Left kidney (tissue), 1 donor: ENCODE measurements at regions not wholly inside any gene's neighbourhood (a gene's known extent, or its start where the extent isn't known, plus 50 kb on each side); places are given as distances from the start of the nearest gene placed in this dataset.
"Not testable (repeated sequence)": the region's sequence is repeated elsewhere in the genome, so short reads cannot be mapped to it uniquely, and the experiment has no call there.

ENCODE experiments used
- DNase-seq: peaks from one replicate; pipeline ENCODE4 v3.0.0-alpha.2; 2013

DNA sequence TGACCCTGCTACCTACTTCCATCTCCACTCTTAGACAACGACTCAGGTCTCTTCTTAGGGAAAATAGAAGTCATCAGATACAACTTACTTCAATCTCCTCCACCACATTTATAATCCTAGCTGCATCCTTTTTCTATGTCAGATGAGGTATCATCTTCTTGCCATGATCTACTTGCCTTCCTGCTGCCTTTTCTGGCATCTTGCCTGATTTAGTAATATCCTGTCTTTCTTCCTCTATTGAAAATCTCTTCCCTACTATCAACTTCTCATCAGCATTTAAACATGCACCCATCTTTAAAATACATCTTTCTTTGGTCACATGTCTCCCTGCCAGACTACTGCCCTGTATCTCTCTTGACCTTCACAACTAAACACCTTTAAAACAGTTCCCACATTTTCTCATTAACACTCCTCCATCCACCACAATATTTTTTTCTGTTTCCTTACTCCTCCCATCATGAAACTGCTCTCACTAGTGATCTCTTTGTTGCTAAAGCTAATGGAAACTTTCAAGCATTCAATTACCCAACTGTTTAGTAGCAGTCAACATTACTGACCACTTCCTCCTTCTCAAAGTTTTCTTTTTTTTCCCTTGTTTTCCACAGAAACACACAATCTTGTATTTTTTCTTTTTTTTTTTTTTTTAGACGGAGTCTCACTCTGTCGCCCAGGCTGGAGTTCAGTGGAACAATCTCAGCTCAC, 100.8 kb upstream of the CXorf66 start:
- DNase-seq: no peak

DNA sequence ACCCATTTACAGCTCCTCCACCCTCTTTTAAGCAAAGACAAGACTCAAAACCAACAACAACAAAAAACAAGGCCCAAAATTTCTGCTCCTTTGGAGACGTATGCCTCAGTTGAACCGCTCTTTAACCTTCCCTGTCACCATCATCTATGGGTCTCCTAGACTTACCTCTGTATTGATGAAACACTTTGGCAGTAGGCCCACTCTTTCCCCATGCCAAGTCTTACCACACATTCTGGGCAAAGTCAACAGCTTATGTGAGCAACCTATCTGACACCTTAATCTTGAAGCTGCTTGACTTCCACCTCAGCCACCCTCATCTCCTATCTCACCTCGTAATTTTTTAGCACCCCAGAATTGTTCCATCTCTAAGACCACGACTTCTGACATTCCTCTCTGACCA, 99.7 kb upstream of the CXorf66 start:
- DNase-seq: no peak

DNA sequence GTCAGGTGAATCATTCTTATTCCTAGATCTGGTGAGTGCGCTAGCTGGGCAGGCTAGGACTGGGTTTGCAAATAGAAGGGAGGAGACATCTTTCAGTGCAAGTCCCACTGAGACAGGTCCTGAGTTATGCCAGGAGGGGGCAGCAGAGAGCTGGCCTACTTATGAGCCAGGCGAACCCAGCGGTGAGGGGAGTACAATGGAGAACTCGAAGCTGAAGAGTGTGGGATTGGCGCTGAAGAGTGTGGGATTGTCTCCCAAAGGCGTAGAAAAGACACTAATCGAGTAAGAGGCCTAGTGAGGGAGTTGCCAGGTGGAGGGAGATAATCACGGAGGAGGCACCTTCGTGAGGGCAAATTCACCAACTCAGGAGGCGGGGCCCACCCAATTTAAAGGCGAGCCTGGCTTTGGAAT, 91.7 kb upstream of the CXorf66 start:
- DNase-seq: peak; percentile 63

DNA sequence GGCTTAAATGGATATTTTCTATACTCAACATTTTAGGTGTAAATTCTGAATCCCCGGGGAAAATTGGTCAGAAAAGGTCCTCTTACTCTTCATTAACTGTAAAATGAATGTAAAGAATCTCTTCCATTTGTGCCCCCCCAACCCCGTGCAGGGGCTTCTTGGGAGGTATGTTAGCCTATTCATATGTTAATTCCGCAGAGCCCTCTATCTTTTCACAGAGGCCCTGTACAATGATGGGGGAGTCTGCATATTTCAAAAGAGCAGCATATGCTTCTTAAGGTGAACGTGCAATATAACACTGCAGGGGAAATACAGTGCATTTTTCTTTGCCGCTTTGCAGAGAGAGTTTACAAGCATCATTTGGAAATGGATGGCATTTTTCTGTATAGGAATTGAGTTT, 88.5 kb upstream of the CXorf66 start:
- no peak for DNase-seq

DNA sequence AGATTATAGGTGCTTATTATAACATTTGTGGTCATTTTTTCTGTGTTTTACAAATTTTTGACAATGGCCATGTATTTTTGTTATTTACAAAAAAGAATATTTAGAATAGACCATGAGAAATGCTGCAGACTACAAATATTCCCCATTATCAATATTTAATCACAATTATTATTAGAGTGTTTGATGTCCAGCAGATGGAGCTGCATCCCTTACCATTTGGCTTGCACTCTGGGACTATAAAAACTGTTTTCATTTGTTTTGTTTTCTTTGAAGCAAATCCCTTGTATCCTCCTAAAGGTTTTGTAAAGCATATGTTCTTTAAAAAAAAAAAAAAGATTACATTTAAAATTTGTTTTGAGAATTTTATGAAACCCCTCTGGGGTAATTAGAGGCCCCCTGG, 85.6 kb upstream of the CXorf66 start:
- no peak for DNase-seq

DNA sequence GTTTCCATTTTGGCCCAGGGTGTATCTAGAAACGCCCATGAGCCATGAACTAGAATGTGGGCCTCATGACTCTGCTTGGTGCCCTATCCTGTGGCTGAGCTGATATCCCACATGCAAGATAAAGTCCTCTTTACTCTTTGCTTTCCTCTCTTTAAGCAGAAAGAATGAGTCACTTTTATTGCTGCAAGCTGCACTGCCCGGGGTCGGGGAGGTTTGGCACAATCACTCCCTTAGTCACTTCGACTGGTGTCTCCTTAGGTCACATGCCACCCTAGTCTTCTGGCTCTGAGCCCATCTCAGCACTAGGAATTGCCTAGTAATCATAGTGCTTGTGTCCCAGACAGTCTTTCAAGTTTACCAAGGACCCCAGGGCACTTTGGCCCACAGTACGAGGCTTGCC, 75.1 kb upstream of the CXorf66 start:
- DNase-seq: no peak

DNA sequence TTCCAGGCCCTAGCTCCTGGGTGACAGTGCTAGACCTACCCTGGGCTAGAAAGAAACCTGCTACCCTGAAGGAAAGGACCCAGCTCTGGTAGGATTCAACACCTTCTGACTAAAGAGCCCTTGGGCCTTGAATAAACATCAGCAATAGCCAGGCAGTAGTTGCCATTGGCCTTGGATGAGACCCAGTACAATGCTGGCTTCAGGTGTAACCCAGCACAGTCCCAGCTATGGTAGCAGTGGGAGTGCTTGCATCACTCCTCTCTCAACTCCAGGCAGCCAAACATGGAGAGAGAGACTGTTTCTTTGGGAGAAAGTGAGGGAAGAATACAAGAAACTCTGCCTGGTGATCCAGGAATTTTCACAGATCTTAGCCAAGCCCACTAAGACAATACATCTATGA, 73.5 kb upstream of the CXorf66 start:
- no peak for DNase-seq

DNA sequence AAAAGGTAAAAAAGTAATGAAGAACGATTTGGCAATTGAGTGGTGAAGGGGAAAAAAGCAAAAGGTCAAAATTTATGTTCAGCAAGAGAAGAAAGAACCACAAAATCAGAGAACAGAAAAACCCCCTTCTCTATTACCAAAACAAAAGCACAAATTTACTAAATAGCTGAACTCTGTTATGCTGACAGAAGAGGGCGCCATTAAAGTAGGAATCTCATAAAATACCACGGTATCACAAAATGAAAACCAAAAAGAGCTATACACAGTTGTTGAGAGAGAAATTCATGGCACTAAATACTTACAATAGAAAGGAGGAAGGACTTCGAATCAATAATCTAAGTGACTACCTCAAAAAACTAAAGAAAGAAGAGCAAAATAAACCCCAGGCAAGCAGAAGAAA, 69.6 kb upstream of the CXorf66 start:
- DNase-seq: no peak

DNA sequence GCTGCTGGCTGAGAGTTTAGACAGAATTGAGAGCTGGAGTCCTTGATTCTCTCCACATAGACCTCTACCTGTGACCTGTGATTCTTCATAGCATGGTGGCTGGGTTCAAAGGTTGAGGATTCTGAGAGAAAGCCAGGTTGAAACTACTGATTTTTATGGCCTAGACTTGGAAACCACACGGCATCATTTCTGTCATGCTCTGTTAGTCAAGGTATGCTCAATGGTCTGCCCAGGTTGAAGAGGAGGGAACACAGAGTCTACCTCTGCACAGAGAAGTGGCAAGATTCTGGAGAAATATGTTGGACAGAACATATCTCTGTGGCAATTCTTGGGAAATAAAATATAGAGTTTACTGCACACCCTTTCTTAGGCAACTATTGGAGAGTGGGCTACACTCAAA, 57.2 kb upstream of the CXorf66 start:
- no peak for DNase-seq

DNA sequence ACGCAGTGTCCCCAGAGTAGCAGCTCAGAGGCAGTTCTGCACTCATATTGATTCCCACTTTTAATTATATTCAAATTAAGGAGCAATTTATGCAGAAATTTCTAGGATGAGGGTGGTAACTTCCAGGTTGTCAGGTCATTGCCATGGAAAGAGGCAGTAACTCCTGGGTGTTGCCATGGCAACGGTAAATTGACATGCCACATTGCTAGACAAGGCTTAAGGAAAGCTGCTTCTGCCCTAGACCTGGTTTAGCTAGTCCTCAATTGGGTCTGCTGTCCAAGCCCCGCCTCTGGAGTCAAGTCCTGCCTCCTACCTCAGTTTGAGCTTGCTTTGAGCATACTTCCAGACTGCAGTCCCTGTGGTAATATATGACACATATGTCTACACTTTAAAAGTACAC, 53.8 kb upstream of the CXorf66 start:
- DNase-seq: not testable (repeated sequence)
